B cell (primary cell): ENCODE measurements at regions not wholly inside any gene's neighbourhood (a gene's known extent, or its start where the extent isn't known, plus 50 kb on each side); places are given as distances from the start of the nearest gene placed in this dataset.

Experiments used
- ATAC-seq: fragments of 200-7000 bp; cut with Tn5 transposase; one replicate; pipeline ENCODE4 v1.10.0; 2021; ENCODE audit warnings: low read depth, mild to moderate bottlenecking, moderate number of reproducible peaks, moderate library complexity
- CTCF ChIA-PET: fragments of 350-600 bp; sonication (Branson Sonifier 250); formaldehyde crosslinking; loops from one replicate; lab custom pipeline; 2021; ENCODE audit warnings: antibody characterized with exemption, inconsistent platforms; lab: Charles Lee
- POLR2A ChIA-PET: fragments of 350-600 bp; sonication (Branson Sonifier 250); formaldehyde crosslinking; loops from one replicate; lab custom pipeline; 2021; ENCODE audit warnings: antibody characterized with exemption; lab: Charles Lee
- DNase-seq: peaks from one replicate; pipeline ENCODE4 v3.0.0; 2013
- H2AFZ ChIP-seq: 2 replicates; pipeline ENCODE4 v1.6.1; 2012; ENCODE audit warnings: mild to moderate bottlenecking, low read depth, low read length; ENCODE audit not compliant: insufficient read depth, poor library complexity, severe bottlenecking
- H3K27ac ChIP-seq, 2 donors: 1 replicate in 1 of 2; 2 replicates in 1 of 2; pipeline ENCODE4 v1.5.1; 2012 to 2013; ENCODE audit warnings: low read length in 2 of 2, mild to moderate bottlenecking in 2 of 2, moderate library complexity in 1 of 2
- H3K27me3 ChIP-seq, 4 experiments: fragments of 200-600 bp in 1 of 4; sonication (generic) in 1 of 4; replicated peaks in 1 of 4; 1 replicate in 2 of 4; 2 replicates in 2 of 4; pipeline versions ENCODE4 v1.6.1 to v1.7.0; 2013 to 2016; ENCODE audit warnings: low read length in 3 of 4, mild to moderate bottlenecking in 2 of 4, mixed read lengths in 1 of 4, moderate library complexity in 1 of 4; ENCODE audit not compliant: insufficient read depth in 4 of 4, control insufficient read depth in 3 of 4; ENCODE audit errors: control extremely low read depth in 1 of 4
- H3K36me3 ChIP-seq, 2 experiments: replicated peaks in 1 of 2; 1 replicate in 1 of 2; 2 replicates in 1 of 2; pipeline versions ENCODE4 v1.6.1 to v1.7.1; 2013; ENCODE audit warnings: low read length in 1 of 2; ENCODE audit not compliant: insufficient read depth in 2 of 2, control insufficient read depth in 1 of 2; ENCODE audit errors: control extremely low read depth in 1 of 2, extremely low read depth in 1 of 2
- H3K4me1 ChIP-seq, 2 donors: fragments of 200-600 bp in 1 of 2; sonication (generic) in 1 of 2; 1 replicate in 1 of 2; 2 replicates in 1 of 2; pipeline versions ENCODE4 v1.5.1 to v1.6.1; 2013 to 2017; ENCODE audit warnings: low read length in 2 of 2; ENCODE audit not compliant: control insufficient read depth in 2 of 2, insufficient read depth in 2 of 2
- H3K4me2 ChIP-seq: replicated peaks from 2 replicates; pipeline ENCODE3; 2012; ENCODE audit warnings: mild to moderate bottlenecking, low read depth, low read length; ENCODE audit not compliant: poor library complexity, severe bottlenecking
- H3K4me3 ChIP-seq, 5 experiments: fragments of 200-600 bp in 1 of 5; sonication (generic) in 1 of 5; 1 replicate in 3 of 5; 2 replicates in 2 of 5; pipeline versions ENCODE4 v1.5.1 to v1.7.0; 2011 to 2016; ENCODE audit warnings: low read length in 4 of 5, mild to moderate bottlenecking in 4 of 5, low read depth in 2 of 5, control low read depth in 1 of 5, moderate library complexity in 1 of 5; ENCODE audit not compliant: insufficient read depth in 1 of 5; ENCODE audit errors: control extremely low read depth in 1 of 5, extremely low read depth in 1 of 5
- H3K79me2 ChIP-seq: fragments of 200-600 bp; sonication (generic); one replicate; pipeline ENCODE4 v1.6.0; 2016; ENCODE audit warnings: low read length; ENCODE audit not compliant: control insufficient read depth, insufficient read depth
- H3K9ac ChIP-seq: fragments of 200-600 bp; sonication (generic); 2 replicates; pipeline ENCODE4 v1.6.1; 2017; ENCODE audit warnings: mild to moderate bottlenecking, low read length, moderate library complexity
- H3K9me3 ChIP-seq, 3 donors: one replicate each; pipeline versions ENCODE4 v1.6.1 to v1.7.1; 2013; ENCODE audit warnings: low read length in 2 of 3; ENCODE audit not compliant: control insufficient read depth in 2 of 3, insufficient read depth in 1 of 3; ENCODE audit errors: control extremely low read depth in 1 of 3
- H4K20me1 ChIP-seq: 2 replicates; pipeline ENCODE4 v1.6.0; 2012; ENCODE audit warnings: mild to moderate bottlenecking, low read length; ENCODE audit not compliant: insufficient read depth, control insufficient read depth, poor library complexity, severe bottlenecking
- H3K27ac Mint-ChIP-seq: one replicate; pipeline ENCODE4 v1.8.0; 2021; ENCODE audit warnings: mixed read lengths
- H3K27me3 Mint-ChIP-seq: one replicate; pipeline ENCODE4 v1.8.0; 2021; ENCODE audit warnings: mixed read lengths
- H3K4me1 Mint-ChIP-seq: one replicate; pipeline ENCODE4 v1.8.0; 2021; ENCODE audit warnings: mixed read lengths
- H3K4me3 Mint-ChIP-seq: one replicate; pipeline ENCODE4 v1.8.0; 2021; ENCODE audit warnings: mixed read lengths
- H3K9me3 Mint-ChIP-seq: one replicate; pipeline ENCODE4 v1.8.0; 2022; ENCODE audit warnings: mixed read lengths; ENCODE audit not compliant: insufficient read depth
- EZH2 ChIP-seq: IDR thresholded peaks from 2 replicates; pipeline ENCODE4 v1.6.1; 2012; ENCODE audit warnings: borderline replicate concordance, low read depth, mild to moderate bottlenecking, moderate library complexity, low read length; ENCODE audit not compliant: insufficient read depth, poor library complexity, severe bottlenecking
- WGBS: methylation state at CpG from one replicate; pipeline ENCODE4 v1.1.5; 2013; ENCODE audit warnings: missing lambda C conversion rate; ENCODE audit not compliant: insufficient coverage; 5-methylcytosine and 5-hydroxymethylcytosine counted together
- intact Hi-C: fragments of 100-400 bp; cut with micrococcal nuclease; formaldehyde crosslinking; loops from one replicate; pipeline ENCODE4 v1.10.0; 2022
- TF ChIP-seq, protein P1 (sequence below): fragments of 200-600 bp; IDR thresholded peaks from one replicate; pipeline ENCODE4 v1.8.0; 2022; ENCODE audit warnings: antibody characterized with exemption, mild to moderate bottlenecking

DNA sequence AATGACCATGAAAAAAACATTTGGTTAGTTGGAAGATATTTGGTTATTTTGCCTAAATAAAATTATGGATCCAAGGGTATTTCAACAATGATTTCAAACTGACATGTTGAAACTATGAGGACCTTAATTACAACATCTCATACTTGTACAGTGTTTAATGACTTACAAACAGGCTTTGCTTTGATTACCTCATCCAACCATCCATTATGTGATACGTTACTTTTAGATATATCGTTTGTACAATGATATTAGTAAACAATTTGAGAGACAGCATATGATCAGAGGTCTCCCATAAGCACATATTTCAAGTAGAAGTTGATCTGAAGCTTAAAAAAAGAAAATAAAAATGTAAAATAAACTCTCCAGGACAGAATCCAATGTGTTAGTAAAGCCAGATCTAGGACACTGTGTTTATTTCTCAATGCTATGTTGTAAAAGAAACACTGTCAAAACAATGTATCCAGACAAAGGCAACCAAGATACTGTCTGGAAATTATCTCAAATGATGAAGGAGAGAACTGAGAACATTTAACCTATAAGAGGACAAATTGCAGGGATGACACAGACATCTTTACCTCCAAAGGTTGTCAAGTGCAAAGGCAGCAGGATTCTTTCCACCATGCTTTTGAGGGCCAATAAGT is 116.0 kb upstream of the TARS1 start:
- Histone ChIP-seq H4K20me1 (no peaks in the 10 kb centered on the region), H3K79me2 (no peaks in the 10 kb centered on the region), H3K9me3 (no peaks in the 10 kb centered on the region), H3K4me1 (no peaks in the 10 kb centered on the region), H3K36me3 (no peaks in the 10 kb centered on the region), H3K9ac (no peak overlapping the region), H2AFZ (no peak overlapping the region), H3K27ac (no peak overlapping the region), H3K4me3 (no peak overlapping the region), H3K27me3 (no peaks in the 10 kb centered on the region), H3K4me2 (no peak overlapping the region)
- Mint-ChIP-seq H3K4me3 (no peak overlapping the region), H3K9me3 (no peaks in the 10 kb centered on the region), H3K4me1 (no peaks in the 10 kb centered on the region), H3K27me3 (no peaks in the 10 kb centered on the region), H3K27ac (no peak overlapping the region)
- WGBS = no CpG with 5 or more reads among the region's 2 CpGs
- CTCF ChIA-PET = no interaction called here
- POLR2A ChIA-PET = no interaction called here
- ATAC-seq = no peak
- TF ChIP-seq EZH2 = no peak
- TF ChIP-seq, protein P1, sequence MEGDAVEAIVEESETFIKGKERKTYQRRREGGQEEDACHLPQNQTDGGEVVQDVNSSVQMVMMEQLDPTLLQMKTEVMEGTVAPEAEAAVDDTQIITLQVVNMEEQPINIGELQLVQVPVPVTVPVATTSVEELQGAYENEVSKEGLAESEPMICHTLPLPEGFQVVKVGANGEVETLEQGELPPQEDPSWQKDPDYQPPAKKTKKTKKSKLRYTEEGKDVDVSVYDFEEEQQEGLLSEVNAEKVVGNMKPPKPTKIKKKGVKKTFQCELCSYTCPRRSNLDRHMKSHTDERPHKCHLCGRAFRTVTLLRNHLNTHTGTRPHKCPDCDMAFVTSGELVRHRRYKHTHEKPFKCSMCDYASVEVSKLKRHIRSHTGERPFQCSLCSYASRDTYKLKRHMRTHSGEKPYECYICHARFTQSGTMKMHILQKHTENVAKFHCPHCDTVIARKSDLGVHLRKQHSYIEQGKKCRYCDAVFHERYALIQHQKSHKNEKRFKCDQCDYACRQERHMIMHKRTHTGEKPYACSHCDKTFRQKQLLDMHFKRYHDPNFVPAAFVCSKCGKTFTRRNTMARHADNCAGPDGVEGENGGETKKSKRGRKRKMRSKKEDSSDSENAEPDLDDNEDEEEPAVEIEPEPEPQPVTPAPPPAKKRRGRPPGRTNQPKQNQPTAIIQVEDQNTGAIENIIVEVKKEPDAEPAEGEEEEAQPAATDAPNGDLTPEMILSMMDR = no peak
- no peak for DNase-seq
- intact Hi-C loops = no loop called here

DNA sequence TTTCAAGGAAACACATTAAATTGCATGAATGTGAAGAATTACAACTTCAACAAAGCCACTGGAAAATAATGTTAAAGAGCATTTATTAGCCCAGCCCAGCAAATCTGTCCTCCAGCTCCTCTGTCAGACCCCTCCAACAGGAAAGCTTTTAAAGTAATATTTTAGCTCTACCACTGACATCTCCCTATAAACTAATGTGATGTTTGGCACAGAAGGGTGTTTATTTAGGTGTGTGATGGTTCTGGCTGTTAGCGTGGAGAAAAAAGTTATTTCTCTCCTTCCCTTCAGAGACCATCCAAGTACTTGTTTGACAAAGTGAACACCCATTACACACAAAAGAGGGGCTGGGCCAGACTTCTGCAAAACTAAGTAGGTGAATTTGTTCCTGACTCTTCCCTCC is 111.9 kb upstream of the TARS1 start:
- no peaks in the 10 kb centered on the region for H3K4me1 Mint-ChIP-seq
- no peak for ATAC-seq
- ChIA-PET CTCF (no interaction called here), POLR2A (no interaction called here)
- WGBS = no CpG with 5 or more reads among the region's 1 CpG
- no peak overlapping the region for H3K27ac Mint-ChIP-seq
- Histone ChIP-seq H2AFZ (no peak overlapping the region), H3K27ac (no peak overlapping the region), H3K4me1 (no peaks in the 10 kb centered on the region), H3K36me3 (no peaks in the 10 kb centered on the region), H3K9ac (no peak overlapping the region), H4K20me1 (no peaks in the 10 kb centered on the region), H3K4me2 (no peak overlapping the region), H3K27me3 (no peaks in the 10 kb centered on the region), H3K4me3 (no peak overlapping the region), H3K79me2 (no peaks in the 10 kb centered on the region), H3K9me3 (no peaks in the 10 kb centered on the region)
- intact Hi-C loops = no loop called here
- H3K27me3 Mint-ChIP-seq = peaks cover 4% of the 10 kb centered on the region
- DNase-seq = no peak
- no peak overlapping the region for H3K4me3 Mint-ChIP-seq
- no peak for TF ChIP-seq EZH2
- TF ChIP-seq, protein P1 = no peak
- no peaks in the 10 kb centered on the region for H3K9me3 Mint-ChIP-seq
